GM18868 (cell line): ENCODE measurements at regions not wholly inside any gene's neighbourhood (a gene's known extent, or its start where the extent isn't known, plus 50 kb on each side); places are given as distances from the start of the nearest gene placed in this dataset.
"Not testable (repeated sequence)": the region's sequence is repeated elsewhere in the genome, so short reads cannot be mapped to it uniquely, and the experiment has no call there.

ENCODE experiments used
- ATAC-seq: cut with Tn5 transposase; IDR thresholded peaks from one replicate; pipeline ENCODE4 v1.9.1; 2021; ENCODE audit warnings: mild to moderate bottlenecking, moderate library complexity; ENCODE audit not compliant: unreplicated experiment

GRCh38 chr7:27410812-27411544 lies 168.4 kb downstream of the EVX1 start:
- ATAC-seq, result no peak

- ATAC-seq, result no peak
Measured at GRCh38 chr7:27412164-27412563, 169.6 kb downstream of the EVX1 start.

GRCh38 chr7:27418541-27418940 lies 175.9 kb downstream of the EVX1 start:
- no peak for ATAC-seq

GRCh38 chr7:27419581-27420177 lies 177.1 kb downstream of the EVX1 start:
- no peak for ATAC-seq

GRCh38 chr7:27420702-27421101 lies 178.1 kb downstream of the EVX1 start:
- ATAC-seq, result no peak

- ATAC-seq, result no peak
Measured at GRCh38 chr7:27423290-27423689, 180.7 kb downstream of the EVX1 start.

GRCh38 chr7:27423821-27424220 lies 181.2 kb downstream of the EVX1 start:
- no peak for ATAC-seq

GRCh38 chr7:27424231-27424630 lies 181.6 kb downstream of the EVX1 start:
- no peak for ATAC-seq

- no peak for ATAC-seq
Measured at GRCh38 chr7:27424749-27425148, 182.1 kb downstream of the EVX1 start.

GRCh38 chr7:27427416-27427815 lies 184.8 kb downstream of the EVX1 start:
- ATAC-seq, result no peak

GRCh38 chr7:27430105-27430504 lies 187.5 kb downstream of the EVX1 start:
- no peak for ATAC-seq

GRCh38 chr7:27431465-27431864 lies 188.9 kb downstream of the EVX1 start:
- ATAC-seq, result no peak

- no peak for ATAC-seq
Measured at GRCh38 chr7:27433581-27433980, 191.0 kb downstream of the EVX1 start.

- ATAC-seq, result no peak
Measured at GRCh38 chr7:27434756-27435400, 192.3 kb downstream of the EVX1 start.

- ATAC-seq, result no peak
Measured at GRCh38 chr7:27435461-27435860, 192.9 kb downstream of the EVX1 start.

GRCh38 chr7:27438881-27439589 lies 196.4 kb downstream of the EVX1 start:
- no peak for ATAC-seq

- no peak for ATAC-seq
Measured at GRCh38 chr7:27442455-27442854, 199.9 kb downstream of the EVX1 start.

- ATAC-seq, result not testable (repeated sequence)
Measured at GRCh38 chr7:27449046-27449445, 206.4 kb downstream of the EVX1 start.

GRCh38 chr7:27453702-27454405 lies 208.8 kb downstream of the HIBADH start:
- peak; percentile 45 for ATAC-seq

- not testable (repeated sequence) for ATAC-seq
Measured at GRCh38 chr7:27457120-27457519, 205.6 kb downstream of the HIBADH start.
